ENCODE measurements at regions not wholly inside any gene's neighbourhood (a gene's known extent, or its start where the extent isn't known, plus 50 kb on each side); places are given as distances from the start of the nearest gene placed in this dataset.
A peak's percentile ranks its signal among the peaks of the same experiment; 100 is the strongest.
"Not testable (repeated sequence)": the region's sequence is repeated elsewhere in the genome, so short reads cannot be mapped to it uniquely, and the experiment has no call there.

DNA sequence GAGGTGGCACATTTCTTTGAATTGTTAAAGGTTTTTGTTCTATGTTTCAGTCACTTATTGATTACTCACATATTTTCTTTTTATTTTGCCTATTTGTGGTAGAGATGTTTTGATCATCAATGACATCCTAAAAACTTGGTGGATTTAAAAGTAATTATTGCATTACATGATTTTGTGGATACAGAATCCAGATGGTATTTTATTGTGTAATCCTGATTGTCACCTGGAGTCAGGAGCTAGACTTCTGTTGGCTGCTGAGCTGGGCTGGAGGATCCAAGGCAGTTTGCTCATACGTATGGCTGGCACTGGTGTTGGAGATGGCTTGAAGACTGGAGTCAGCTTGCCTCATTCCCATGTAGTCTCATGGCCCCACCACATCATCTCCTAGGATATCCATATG is 1009.6 kb upstream of the PCDH7 start:
- DNase-seq, result no peak

DNA sequence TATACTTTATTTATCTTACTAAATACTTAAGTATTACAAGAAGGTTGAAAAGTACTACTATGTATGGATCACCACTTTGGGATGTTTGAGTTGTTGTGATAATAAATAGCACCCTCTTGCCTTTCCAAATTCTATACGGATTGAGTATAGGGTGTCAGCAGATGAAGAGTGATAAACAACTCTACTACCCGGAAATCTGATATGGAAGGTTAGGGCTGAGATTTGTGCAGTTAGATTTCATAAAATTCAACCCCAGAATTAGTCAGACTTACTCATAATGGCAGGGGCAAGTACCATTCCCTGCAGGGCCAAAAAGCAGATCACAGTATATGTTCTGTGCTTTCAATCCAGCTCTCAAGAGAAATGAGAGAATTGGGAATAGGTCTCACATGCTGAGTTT is 1008.9 kb upstream of the PCDH7 start:
- peak; percentile 45 for DNase-seq

DNA sequence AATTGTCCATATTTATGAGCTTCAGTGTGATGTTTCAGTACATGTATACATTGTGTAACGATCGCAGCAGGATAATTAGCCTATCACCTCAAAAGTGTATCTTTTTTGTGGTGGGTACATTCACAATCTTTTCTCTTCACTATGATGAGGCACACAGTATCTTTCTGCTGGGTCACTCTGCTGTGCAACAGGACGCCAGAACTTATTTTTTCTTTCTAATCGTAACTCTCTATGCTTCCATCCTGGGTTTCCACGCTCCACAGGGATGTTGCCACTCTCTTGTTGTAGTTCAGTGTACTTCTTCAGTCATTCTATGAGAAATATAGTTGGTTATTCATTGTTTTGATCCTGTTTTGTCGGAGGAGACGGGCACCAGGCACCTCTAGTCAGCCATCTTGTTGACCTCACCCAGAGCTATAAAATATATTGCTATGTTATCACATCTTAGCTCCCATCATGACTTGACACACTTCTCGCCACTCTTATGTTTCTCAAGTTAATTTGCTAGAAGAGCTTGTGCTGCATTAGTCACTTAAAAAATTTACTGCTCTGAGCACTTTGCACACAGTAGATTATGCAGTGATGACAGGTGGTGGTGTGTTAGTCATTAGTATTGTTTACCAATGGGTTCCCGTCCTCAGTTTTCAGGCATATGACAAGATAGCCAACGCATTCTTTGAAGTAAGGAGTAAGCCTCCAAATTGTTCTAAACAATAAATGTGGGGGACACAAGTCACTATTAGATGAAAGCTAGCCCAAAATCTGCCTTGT is 1002.7 kb upstream of the PCDH7 start:
- peak; percentile 6 for DNase-seq

DNA sequence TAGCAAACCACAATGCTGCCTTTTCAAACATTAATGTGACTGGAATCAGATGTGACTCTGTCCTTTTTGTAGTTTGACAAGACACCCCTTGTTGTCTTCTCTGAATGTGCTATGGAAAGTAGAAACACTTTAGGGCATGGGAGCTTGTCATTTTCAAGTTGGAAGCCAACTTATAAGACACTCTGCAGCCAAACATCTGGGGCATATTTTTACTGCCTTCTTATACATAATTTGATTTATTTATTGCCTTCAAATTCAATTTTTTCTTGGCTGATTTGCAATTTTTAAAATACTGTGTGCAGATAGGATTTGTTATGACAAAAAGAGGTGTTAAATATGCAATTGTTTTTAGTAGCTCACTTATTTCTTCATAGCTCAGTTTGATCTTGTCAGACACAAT is 1002.0 kb upstream of the PCDH7 start:
- DNase-seq, result no peak

DNA sequence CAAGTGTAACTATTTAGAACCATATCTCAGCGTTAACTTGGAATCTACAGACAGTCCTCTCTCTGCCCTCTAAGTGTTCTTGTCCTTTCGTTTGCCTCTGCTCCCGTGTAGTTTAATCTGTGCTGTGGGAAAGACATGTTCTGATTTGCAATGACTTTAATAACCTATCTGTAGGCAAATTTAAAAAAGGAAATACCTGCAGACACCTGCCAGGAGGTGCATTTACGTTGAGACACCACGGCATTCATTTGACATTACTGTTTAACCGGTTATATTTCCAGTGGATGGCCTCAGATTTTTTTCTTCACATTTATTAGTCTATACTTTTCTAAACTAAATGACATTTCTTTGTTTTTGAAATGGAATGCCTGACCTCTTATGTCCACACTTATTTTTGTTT is 997.9 kb upstream of the PCDH7 start:
- no peak for DNase-seq

DNA sequence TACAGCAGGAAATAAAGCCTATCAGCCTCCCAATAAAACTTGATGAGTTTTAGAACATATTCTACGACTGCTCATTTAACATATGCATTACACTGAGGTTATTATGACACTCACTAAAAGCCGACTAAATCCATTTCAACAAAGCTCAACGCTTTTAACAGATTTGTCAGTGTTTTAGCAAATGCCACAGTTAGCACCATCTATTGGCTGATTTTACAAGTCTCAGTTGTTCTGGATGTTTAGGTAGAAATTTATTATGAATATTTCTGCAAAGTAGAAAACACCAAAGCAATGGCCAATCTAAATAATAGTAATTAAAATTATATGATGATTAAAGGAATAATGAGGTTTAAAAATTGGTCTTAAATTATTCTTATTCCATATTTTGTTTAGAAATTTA is 993.2 kb upstream of the PCDH7 start:
- no peak for DNase-seq

DNA sequence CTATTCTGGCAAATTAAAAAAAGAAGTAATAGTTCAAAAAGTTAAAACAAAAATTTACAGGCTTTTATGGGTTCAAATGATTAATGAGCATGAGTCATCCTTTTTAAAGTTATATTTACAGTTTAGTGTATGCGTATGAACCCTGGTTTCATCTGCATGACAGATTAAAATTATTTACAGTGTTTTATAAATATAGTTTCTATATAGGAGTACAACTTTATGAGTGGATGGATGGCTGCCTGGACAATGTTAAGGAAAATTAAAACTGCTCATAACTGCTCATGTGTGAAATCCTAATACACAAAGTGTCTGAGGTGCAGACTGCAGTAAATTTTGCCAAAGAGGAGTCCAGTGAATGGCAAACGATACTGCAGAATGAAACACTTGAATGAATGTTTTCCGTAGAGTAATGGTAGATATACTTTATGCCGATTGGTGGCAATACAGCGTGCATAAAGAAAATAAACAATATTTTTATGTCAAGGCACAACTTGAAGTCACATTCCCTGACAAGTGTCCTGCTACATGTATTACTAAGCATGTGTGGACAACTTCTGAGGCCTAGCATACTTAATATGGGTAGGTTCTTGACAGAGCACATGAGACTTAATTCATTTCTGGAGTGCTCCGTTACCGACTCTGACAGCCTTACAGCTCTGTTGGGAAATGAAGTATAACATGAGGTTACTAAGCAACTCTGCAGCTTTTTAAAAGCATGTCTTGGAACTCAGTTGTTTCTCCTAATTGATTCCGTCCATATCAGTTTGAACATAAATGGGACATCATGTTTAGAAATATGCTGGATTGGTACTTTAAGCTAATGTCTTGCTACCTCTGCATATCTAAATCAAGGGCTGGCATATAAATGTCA is 985.6 kb upstream of the PCDH7 start:
- DNase-seq, result no peak

DNA sequence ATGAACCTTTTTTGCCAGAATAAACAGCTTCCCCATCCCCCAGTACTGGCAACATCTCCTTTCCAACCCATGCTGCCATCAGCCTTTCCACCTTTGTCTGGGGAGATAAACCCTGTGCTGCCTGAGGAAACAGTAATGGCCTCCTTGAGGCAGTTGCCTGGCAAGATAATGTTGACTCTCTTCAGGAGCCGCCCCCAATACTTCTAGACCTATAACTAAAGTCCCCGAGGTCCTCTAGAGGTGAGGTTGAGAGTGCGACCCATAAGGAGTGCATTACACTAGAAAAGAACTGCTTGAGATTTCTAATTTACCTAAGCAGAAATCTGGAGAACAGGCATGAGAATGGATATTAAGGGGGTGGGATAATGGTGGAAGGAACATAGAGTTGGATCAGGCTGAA is 963.2 kb upstream of the PCDH7 start:
- no peak for DNase-seq

DNA sequence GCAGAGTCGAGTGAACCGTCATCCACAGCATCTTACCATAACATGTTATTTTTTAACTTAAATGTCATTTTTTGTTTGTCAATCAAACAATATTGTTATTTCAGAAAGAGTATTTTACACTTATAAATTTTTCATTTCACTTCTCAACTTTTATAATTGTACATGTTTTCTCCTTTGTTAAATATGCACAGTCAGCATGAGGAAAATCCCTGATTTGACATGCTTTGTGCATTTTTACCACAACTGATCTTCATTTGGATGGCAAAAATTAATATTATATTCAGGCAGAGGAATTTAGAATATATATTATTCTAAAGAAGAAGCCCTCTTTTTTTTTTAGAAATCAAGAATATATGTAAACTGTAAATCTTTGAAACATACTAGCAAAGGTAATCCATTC is 958.0 kb upstream of the PCDH7 start:
- no peak for DNase-seq

DNA sequence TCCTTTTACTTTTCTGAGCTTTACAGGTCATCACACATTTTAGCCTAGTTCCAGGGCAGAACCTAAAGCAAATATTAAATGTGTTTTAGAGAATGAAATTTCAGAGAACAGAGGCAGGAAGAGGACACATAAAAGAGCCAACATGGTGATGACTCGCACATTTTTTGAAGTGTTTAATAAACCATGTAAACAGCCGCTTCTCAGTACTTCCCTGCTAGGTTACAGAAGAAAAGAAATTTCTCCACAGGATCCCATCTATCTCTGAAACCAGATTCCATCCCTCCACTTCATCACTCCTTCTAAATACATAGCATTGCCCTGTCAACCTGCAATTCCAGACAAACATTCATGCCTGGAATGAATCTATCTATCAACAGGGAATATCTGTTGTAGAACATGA is 949.5 kb upstream of the PCDH7 start:
- no peak for DNase-seq

DNA sequence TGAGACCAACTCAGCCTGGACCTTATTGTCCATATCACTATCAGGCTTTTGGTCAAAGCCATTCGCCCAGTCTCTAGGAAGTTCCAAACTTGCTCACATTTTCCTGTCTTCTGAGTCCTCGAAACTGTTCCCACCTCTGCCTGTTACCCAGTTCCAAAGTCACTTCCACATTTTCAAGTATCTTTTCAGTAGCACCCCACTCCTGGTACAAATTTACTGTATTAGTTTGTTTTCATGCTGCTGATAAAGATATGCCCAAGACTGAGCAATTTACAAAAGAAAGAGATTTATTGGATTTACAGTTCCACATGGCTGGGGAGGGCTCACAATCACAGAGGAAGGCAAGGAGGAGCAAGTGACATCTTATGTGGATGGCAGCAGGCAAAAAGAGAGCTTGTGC is 932.0 kb upstream of the PCDH7 start:
- not testable (repeated sequence) for DNase-seq

DNA sequence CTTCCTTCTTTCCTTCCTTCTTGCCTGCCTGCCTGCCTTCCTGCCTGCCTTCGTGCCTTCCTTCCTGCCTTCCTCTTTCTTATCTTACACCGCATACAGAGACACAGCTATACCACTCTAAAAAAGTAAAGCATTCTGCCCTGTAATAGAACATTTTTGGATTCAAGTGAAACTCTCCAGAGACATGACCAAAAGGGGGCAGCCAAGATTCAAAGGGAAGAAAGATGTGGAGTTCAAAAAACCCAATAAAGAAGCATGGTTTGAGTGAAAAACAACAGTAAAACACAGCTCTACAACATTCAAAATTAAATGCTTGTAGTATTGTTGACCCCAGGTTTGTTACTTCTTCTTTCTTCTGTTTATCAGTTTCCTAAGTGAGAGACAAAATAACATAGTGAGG is 914.9 kb upstream of the PCDH7 start:
- no peak for DNase-seq

DNA sequence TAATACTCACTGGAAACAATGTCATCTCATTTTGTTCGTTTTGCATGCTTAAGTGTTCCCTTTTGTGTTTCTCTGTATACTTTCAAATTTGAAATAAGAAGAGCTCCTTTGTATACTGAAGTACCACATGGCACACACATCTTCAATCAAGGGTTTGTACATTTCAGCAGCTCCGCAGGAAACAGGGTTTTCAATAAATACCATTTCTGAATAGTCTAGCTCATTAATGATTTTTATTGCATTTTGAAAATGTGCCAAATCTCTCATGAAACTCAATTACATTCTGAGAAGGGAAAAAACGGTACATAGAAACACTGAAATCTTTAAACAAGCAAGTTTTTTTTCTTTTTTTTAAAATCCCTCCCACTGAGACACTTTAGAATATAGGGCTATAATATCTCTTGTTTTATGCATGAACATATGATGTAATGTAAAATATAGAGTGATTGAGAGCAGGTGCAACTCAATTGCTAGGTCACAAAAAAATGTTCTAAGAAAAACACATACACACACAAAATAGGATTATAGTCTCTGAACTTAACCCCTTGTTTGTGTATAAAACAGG is 914.2 kb upstream of the PCDH7 start:
- DNase-seq, result no peak

DNA sequence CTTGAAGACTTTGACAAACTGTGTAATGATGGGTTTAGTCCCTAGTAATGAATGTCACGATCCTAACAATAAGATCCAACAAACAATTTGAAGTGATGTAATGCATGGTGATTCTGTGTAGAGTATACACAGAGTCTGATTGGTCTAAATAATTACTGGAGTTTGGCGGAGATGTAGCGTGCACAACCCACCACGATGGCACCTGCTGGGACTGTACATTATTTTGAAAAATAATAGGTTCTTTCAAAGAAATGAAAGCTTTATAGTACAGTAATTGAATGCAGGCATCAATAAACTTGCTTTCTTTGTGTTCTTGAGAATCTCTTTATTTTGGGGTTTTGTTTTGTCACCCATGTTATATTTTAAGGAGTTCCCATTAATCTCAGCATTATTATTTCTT is 902.2 kb upstream of the PCDH7 start:
- no peak for DNase-seq

DNA sequence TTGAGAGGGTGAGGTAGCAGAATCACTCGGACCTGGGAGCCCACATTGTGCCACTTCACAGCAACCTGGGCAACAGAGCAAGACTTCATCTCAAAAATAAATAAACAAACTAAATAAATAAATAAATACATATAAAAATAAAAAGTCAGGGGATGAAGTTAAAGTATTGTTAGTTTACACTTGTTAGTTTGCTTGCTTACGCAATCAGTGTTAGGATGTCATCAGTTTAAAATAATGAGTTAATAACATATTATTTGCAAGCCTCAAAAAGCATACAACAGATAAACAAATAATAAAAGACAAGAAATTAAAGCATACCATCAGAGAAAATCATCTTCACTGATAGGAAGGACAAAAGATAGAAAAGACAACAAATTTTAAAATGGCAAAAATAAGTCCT is 891.1 kb upstream of the PCDH7 start:
- DNase-seq, result no peak

DNA sequence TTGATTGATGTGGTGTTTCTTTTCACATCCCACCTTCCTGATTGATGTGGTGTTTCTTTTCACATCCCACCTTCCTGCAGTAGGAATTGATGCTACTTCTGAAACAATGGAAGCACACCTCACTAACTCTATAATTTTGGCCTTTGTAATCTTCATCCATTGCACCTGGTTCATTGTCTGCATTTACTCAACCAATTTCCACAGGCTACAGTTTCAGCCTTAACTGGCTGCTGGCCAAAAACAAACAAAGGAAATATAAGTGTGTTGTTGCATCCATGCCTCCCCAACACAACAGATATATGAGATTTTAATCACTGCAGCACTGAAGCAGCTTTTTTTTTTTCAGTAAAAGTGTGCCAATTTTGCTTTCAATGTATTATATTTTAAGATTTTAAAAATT is 867.6 kb upstream of the PCDH7 start:
- no peak for DNase-seq

DNA sequence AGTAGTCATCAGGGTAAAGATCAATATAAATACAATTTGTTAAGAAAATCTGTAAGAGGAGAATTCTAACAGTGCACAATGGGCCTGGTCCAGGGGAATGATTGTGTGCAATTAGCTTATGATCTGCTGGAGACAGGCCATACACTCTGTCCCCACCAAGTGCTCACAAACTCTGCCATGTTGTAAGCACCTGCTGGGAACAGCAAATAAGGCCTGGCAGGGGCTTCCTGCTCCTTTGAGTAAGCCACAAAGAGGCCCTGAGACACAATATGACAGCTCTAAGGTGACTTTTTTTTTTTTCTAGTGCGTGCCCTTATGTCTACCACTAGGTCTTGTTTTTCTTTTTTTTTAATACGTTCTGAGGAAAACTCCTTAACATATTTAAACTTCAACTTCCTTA is 866.3 kb upstream of the PCDH7 start:
- no peak for DNase-seq

DNA sequence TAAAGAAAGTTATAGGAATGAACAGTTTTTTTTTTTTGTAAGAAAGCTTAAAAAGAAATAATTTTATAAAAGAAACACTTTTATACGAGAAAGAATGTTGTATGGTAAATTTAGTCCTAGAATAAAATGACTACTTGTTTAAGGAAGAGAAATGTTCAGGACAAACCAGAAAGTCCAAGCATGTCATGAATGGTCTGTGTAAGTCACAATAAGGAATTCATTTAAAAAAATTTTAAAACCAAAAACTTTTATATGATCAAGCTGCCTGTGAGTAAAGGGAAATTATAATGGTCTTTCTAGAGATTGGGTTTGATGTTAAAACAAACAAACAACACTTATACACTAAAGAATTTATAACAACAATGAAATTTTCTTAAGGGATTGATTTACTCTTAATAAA is 858.9 kb upstream of the PCDH7 start:
- no peak for DNase-seq

DNA sequence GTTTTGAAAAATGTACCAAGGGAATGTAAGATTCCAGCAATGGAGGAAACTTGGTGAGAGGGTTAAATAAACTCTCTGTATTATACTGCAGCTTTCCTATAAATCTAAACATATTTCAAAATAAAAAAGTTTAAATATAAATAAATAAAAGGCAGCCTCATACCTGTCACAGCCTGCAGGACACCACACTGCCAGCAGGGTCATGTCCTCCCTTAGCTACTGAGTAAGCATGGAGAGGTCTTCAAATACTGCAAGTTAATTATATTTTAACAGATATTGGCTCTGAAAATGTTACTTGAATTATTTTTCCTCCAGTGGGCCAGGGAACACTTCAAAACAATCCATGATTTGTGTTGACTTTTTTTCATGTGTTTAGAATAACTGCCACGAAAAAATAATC is 852.8 kb upstream of the PCDH7 start:
- no peak for DNase-seq

DNA sequence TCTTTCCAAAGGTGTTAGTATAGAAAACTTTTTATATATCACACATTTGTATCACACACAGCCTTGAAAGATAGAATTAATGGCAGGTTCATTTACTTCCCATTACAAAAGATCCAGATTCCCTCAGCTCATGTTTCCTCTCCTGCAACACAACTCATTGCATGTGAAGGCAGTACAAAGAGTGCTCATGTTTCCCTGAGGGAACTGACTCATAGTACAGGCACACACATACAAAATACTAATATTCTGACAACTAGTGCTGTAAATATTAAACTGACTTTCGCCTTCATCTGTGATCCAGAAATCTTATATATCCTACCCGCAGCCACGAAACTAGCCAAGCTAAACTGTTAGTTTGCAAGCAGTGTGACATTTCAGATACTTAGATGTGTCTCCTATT is 819.8 kb upstream of the PCDH7 start:
- no peak for DNase-seq

DNA sequence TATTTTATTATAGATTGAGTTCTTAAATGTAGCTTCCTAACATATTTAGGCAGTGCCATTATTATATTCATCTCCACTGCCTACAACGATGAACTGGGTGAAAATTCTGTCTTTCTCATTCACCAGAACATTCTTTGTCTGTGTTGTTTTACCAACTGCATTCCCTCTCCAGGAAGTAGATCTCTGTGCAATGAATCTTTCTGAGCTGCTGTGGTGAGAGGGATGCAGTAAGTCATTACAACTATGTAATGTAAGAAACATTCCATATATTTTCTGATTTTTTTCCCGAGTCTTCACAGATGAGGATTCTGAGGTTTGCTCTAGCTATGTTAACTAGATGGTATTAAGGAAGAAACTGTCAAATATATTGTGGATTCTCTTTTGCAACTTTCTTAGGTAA is 811.9 kb upstream of the PCDH7 start:
- DNase-seq, result peak; percentile 11

DNA sequence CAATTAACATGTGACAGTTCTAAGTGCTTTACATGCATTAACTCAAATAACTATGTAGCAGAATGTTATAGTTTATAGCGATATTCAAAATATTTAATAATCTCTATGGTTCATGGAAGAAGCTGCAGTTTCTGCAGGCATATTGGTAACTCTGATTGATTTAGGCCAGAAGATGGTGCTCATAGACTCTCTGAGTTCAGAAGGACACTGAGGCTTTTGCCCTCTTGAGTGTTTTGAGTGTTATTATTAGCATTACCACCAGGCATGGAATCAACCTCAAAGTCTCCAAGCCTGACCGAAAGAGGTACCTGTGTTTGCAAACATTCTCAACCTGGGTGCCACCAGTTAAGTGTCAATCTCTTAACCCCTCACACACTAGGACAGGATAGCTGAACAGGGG is 792.3 kb upstream of the PCDH7 start:
- DNase-seq, result no peak

DNA sequence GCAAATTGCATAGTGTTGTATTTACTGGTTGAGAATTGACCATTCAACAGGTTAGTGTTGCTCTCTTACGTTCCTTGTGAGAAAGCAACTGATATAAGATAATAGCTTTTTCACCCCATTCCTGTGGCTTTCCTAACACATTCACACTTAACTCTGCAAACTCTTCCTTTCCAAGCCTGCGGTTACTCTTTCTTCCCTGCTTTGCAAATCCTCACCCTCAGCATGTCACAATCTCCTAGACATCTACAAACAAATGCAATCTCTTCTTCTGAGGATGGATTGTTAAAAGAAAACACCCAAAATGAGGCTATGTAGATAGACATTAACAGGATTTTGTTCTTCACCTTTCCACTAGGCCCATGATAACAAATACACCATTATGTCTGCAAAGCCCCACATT is 771.7 kb upstream of the PCDH7 start:
- DNase-seq, result no peak

DNA sequence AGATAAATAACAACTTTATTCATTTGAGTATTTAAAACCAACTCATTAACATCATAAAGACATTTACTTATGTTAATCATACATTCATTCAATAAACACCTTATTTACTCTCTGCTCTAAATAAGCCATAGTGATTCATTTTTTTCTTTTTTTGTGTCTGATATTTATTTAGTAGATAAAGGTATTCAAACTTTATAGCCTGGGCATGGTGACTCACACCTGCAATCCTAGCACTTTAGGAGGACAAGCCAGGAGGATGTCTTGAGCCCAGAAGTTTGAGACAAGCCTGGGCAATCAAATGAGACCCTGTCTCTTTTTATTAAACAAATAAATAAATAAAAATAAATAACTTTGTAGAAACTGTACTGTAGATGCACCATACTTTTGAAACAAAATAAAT is 771.3 kb upstream of the PCDH7 start:
- DNase-seq, result no peak

Data from fibroblast of skin of back (primary cell).